ENCODE measurements at regions not wholly inside any gene's neighbourhood (a gene's known extent, or its start where the extent isn't known, plus 50 kb on each side); places are given as distances from the start of the nearest gene placed in this dataset.
A peak's percentile ranks its signal among the peaks of the same experiment; 100 is the strongest.

- no peak for DNase-seq
Measured at GRCh38 chr12:85642288-85642687, 193.9 kb downstream of the RASSF9 start.

GRCh38 chr12:85642808-85643207 lies 193.4 kb downstream of the RASSF9 start:
- DNase-seq: no peak

GRCh38 chr12:85644508-85644907 lies 191.7 kb downstream of the RASSF9 start:
- DNase-seq: no peak

- no peak for DNase-seq
Measured at GRCh38 chr12:85653731-85654455, 182.3 kb downstream of the RASSF9 start.

- DNase-seq: no peak
Measured at GRCh38 chr12:85654456-85654840, 181.8 kb downstream of the RASSF9 start.

- no peak for DNase-seq
Measured at GRCh38 chr12:85656561-85656960, 179.6 kb downstream of the RASSF9 start.

GRCh38 chr12:85657251-85657650 lies 179.0 kb downstream of the RASSF9 start:
- no peak for DNase-seq

- DNase-seq: peak; percentile 58
Measured at GRCh38 chr12:85657836-85658630, 178.2 kb downstream of the RASSF9 start.

GRCh38 chr12:85659754-85660530 lies 176.3 kb downstream of the RASSF9 start:
- DNase-seq: no peak

GRCh38 chr12:85661461-85662206 lies 174.6 kb downstream of the RASSF9 start:
- DNase-seq: no peak

GRCh38 chr12:85662207-85662602 lies 174.0 kb downstream of the RASSF9 start:
- DNase-seq: no peak

- no peak for DNase-seq
Measured at GRCh38 chr12:85663631-85664030, 172.6 kb downstream of the RASSF9 start.

GRCh38 chr12:85664429-85664828 lies 171.8 kb downstream of the RASSF9 start:
- DNase-seq: no peak

GRCh38 chr12:85669911-85670310 lies 166.3 kb downstream of the RASSF9 start:
- DNase-seq: no peak

GRCh38 chr12:85672436-85672835 lies 163.8 kb downstream of the RASSF9 start:
- no peak for DNase-seq

- DNase-seq: no peak
Measured at GRCh38 chr12:85673921-85674420, 162.2 kb downstream of the RASSF9 start.

GRCh38 chr12:85676816-85677749 lies 159.1 kb downstream of the RASSF9 start:
- no peak for DNase-seq

- DNase-seq: no peak
Measured at GRCh38 chr12:85679296-85679695, 156.9 kb downstream of the RASSF9 start.

- DNase-seq: no peak
Measured at GRCh38 chr12:85680881-85681280, 155.3 kb downstream of the RASSF9 start.

GRCh38 chr12:85681333-85681732 lies 154.9 kb downstream of the RASSF9 start:
- DNase-seq: no peak

- DNase-seq: no peak
Measured at GRCh38 chr12:85683051-85683450, 153.2 kb downstream of the RASSF9 start.
